H9 (cell line): ENCODE measurements at regions not wholly inside any gene's neighbourhood (a gene's known extent, or its start where the extent isn't known, plus 50 kb on each side); places are given as distances from the start of the nearest gene placed in this dataset.

Experiments used
- DNase-seq: peaks from one replicate; pipeline ENCODE4 v3.0.0-alpha.2; 2017
- H2AFZ ChIP-seq: one replicate; pipeline ENCODE4 v1.6.1; 2013; ENCODE audit warnings: mild to moderate bottlenecking, low read length, control low read depth, moderate library complexity
- H2AK5ac ChIP-seq: 2 replicates; pipeline ENCODE4 v1.6.1; 2013; ENCODE audit warnings: low read length, control low read depth, mixed read lengths; ENCODE audit not compliant: insufficient read length
- H2BK120ac ChIP-seq: one replicate; pipeline ENCODE4 v1.6.1; 2013; ENCODE audit warnings: low read depth, mild to moderate bottlenecking, low read length, control low read depth, inconsistent platforms; ENCODE audit not compliant: poor library complexity, severe bottlenecking
- H2BK12ac ChIP-seq: 2 replicates; pipeline ENCODE4 v1.6.1; 2013; ENCODE audit warnings: low read length, control low read depth, mixed read lengths, low read depth; ENCODE audit not compliant: insufficient read length
- H2BK15ac ChIP-seq: 2 replicates; pipeline ENCODE4 v1.6.1; 2013; ENCODE audit warnings: low read depth, low read length, control low read depth
- H2BK20ac ChIP-seq: one replicate; pipeline ENCODE4 v1.6.1; 2013; ENCODE audit warnings: low read depth, mild to moderate bottlenecking, low read length, control low read depth, inconsistent platforms; ENCODE audit not compliant: poor library complexity, severe bottlenecking
- H2BK5ac ChIP-seq: 2 replicates; pipeline ENCODE4 v1.6.1; 2013; ENCODE audit warnings: low read length, control low read depth, mixed read lengths; ENCODE audit not compliant: insufficient read length
- H3K14ac ChIP-seq: 2 replicates; pipeline ENCODE4 v1.6.1; 2013; ENCODE audit warnings: low read length, control low read depth; ENCODE audit not compliant: insufficient read depth
- H3K18ac ChIP-seq: 2 replicates; pipeline ENCODE4 v1.6.1; 2013; ENCODE audit warnings: low read depth, mild to moderate bottlenecking, mixed read lengths, low read length, control low read depth; ENCODE audit not compliant: insufficient read length
- H3K23ac ChIP-seq: 2 replicates; pipeline ENCODE4 v1.6.1; 2013; ENCODE audit warnings: low read length, control low read depth, mixed read lengths, low read depth; ENCODE audit not compliant: insufficient read length
- H3K23me2 ChIP-seq: 2 replicates; pipeline ENCODE4 v1.6.1; 2013; ENCODE audit warnings: low read depth, mild to moderate bottlenecking, mixed read lengths, low read length, control low read depth; ENCODE audit not compliant: insufficient read length, poor library complexity, severe bottlenecking
- H3K27ac ChIP-seq: 2 replicates; pipeline ENCODE4 v1.5.1; 2013; ENCODE audit warnings: low read length, control low read depth, mixed read lengths, low read depth; ENCODE audit not compliant: insufficient read length
- H3K27me3 ChIP-seq: 2 replicates; pipeline ENCODE4 v1.6.1; 2013; ENCODE audit warnings: low read length, control low read depth, inconsistent platforms; ENCODE audit not compliant: insufficient read depth
- H3K4ac ChIP-seq: 2 replicates; pipeline ENCODE4 v1.6.1; 2013; ENCODE audit warnings: low read depth, mild to moderate bottlenecking, control low read depth, inconsistent platforms, low read length, moderate library complexity
- H3K4me1 ChIP-seq: 2 replicates; pipeline ENCODE4 v1.6.1; 2013; ENCODE audit warnings: low read length, control low read depth, inconsistent platforms; ENCODE audit not compliant: insufficient read depth
- H3K4me2 ChIP-seq: 2 replicates; pipeline ENCODE4 v1.6.1; 2013; ENCODE audit warnings: low read length, control low read depth, mixed read lengths; ENCODE audit not compliant: insufficient read length, insufficient read depth
- H3K56ac ChIP-seq: 2 replicates; pipeline ENCODE4 v1.6.1; 2013; ENCODE audit warnings: low read depth, mild to moderate bottlenecking, mixed read lengths, low read length, control low read depth; ENCODE audit not compliant: insufficient read length
- H3K79me1 ChIP-seq: 2 replicates; pipeline ENCODE4 v1.6.1; 2013; ENCODE audit warnings: low read depth, mild to moderate bottlenecking, moderate library complexity, low read length, control low read depth, inconsistent platforms; ENCODE audit not compliant: insufficient read depth, poor library complexity, severe bottlenecking
- H3K79me2 ChIP-seq: 2 replicates; pipeline ENCODE4 v1.6.1; 2013; ENCODE audit warnings: low read length, control low read depth, inconsistent platforms; ENCODE audit not compliant: insufficient read depth
- H3K9ac ChIP-seq: 2 replicates; pipeline ENCODE4 v1.6.1; 2013; ENCODE audit warnings: low read length, control low read depth, mixed read lengths; ENCODE audit not compliant: insufficient read length; ENCODE audit errors: extremely low read depth
- H3K9me3 ChIP-seq: one replicate; pipeline ENCODE4 v1.6.1; 2013; ENCODE audit warnings: low read depth, low read length, inconsistent platforms; ENCODE audit not compliant: control insufficient read depth
- H3T11ph ChIP-seq: one replicate; pipeline ENCODE4 v1.6.1; 2013; ENCODE audit warnings: mild to moderate bottlenecking, low read length, control low read depth, inconsistent platforms
- H4K20me1 ChIP-seq: one replicate; pipeline ENCODE4 v1.6.1; 2013; ENCODE audit not compliant: control insufficient read depth, insufficient read length, insufficient read depth
- H4K5ac ChIP-seq: 2 replicates; pipeline ENCODE4 v1.6.1; 2013; ENCODE audit warnings: low read depth, mild to moderate bottlenecking, mixed read lengths, low read length, control low read depth; ENCODE audit not compliant: insufficient read length
- H4K8ac ChIP-seq: replicated peaks from 2 replicates; pipeline ENCODE4 v1.6.1; 2013; ENCODE audit warnings: low read length, control low read depth, mixed read lengths, low read depth; ENCODE audit not compliant: insufficient read length
- H4K91ac ChIP-seq: 2 replicates; pipeline ENCODE4 v1.6.1; 2013; ENCODE audit warnings: low read depth, mild to moderate bottlenecking, moderate library complexity, mixed read lengths, low read length, control low read depth; ENCODE audit not compliant: insufficient read length
- H3K27ac Mint-ChIP-seq, 3 experiments: 2 replicates in 2 of 3; 3 replicates in 1 of 3; pipeline ENCODE4 v1.8.0; 2020 to 2021; ENCODE audit warnings: mixed read lengths in 3 of 3, mild to moderate bottlenecking in 1 of 3, moderate library complexity in 1 of 3
- H3K27me3 Mint-ChIP-seq: 2 replicates; pipeline ENCODE4 v1.8.0; 2021; ENCODE audit warnings: low read depth, mild to moderate bottlenecking, moderate library complexity, mixed read lengths
- H3K36me3 Mint-ChIP-seq, 3 experiments: 2 replicates in 2 of 3; 3 replicates in 1 of 3; pipeline ENCODE4 v1.8.0; 2020 to 2021; ENCODE audit warnings: low read depth in 3 of 3, mixed read lengths in 3 of 3; ENCODE audit not compliant: insufficient read depth in 1 of 3
- H3K4me1 Mint-ChIP-seq, 2 experiments: 2 replicates each; pipeline ENCODE4 v1.8.0; 2020; ENCODE audit warnings: mixed read lengths in 2 of 2
- H3K4me3 Mint-ChIP-seq, 2 experiments: 2 replicates in 1 of 2; 3 replicates in 1 of 2; pipeline ENCODE4 v1.8.0; 2020 to 2021; ENCODE audit warnings: mild to moderate bottlenecking in 2 of 2, mixed read lengths in 2 of 2, moderate library complexity in 1 of 2
- H3K9me3 Mint-ChIP-seq, 2 experiments: 2 replicates in 1 of 2; 3 replicates in 1 of 2; pipeline ENCODE4 v1.8.0; 2020; ENCODE audit warnings: mild to moderate bottlenecking in 2 of 2, mixed read lengths in 2 of 2, moderate library complexity in 1 of 2
- WGBS: extraction: QIAGEN DNeasy Blood & Tissue Kit; methylation state at CpG from one replicate; pipeline ENCODE4 v1.1.7; 2013; ENCODE audit warnings: missing lambda C conversion rate, low lambda C conversion rate, mixed read lengths; ENCODE audit not compliant: insufficient read length; ENCODE audit errors: extremely low coverage; 5-methylcytosine and 5-hydroxymethylcytosine counted together
- TF ChIP-seq, protein P1 (sequence below): fragments of 200-600 bp; sonication (generic); conservative IDR thresholded peaks from 3 replicates; pipeline ENCODE4 v1.8.0; 2021; ENCODE audit warnings: antibody characterized with exemption, mild to moderate bottlenecking

DNA sequence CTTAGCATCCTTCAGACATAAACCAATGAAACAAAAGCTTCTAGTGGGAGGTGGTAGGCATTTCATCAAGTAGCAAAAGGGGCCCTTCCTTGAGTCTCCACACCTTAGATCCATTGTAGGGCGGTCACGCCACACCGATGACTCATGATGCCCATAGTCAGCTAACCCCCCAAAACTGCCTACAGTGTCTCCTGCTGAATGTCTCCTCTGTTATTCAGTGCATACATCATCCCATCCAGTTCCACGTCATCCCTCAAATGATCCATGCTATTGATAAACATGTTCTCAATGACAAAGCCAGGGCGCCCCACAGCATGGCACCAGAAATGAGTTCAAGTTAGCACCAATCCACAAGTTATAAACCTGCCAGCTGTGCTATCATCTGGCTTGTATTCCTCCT, 57.4 kb upstream of the ACKR3 start:
- H2BK12ac ChIP-seq, result no peak overlapping the region
- H3K9ac ChIP-seq, result no peak overlapping the region
- H3K56ac ChIP-seq, result no peak overlapping the region
- H2BK120ac ChIP-seq, result no peak overlapping the region
- WGBS, result no CpG with 5 or more reads among the region's 5 CpGs
- no peak overlapping the region for H2AFZ ChIP-seq
- H3K27ac ChIP-seq, result no peak overlapping the region
- H3K18ac ChIP-seq, result no peak overlapping the region
- H2BK5ac ChIP-seq, result no peak overlapping the region
- no peak overlapping the region for H4K91ac ChIP-seq
- 0 out of 2 replicates have a peak, but pooled peaks cover 3% of the 10 kb centered on the region for H3K4me1 ChIP-seq
- no peaks in the 10 kb centered on the region for H3K79me1 ChIP-seq
- no peak overlapping the region for H2BK15ac ChIP-seq
- H3K4ac ChIP-seq, result no peak overlapping the region
- H3K23ac ChIP-seq, result no peak overlapping the region
- no peak overlapping the region for H3T11ph ChIP-seq
- H3K27ac Mint-ChIP-seq, result no peak overlapping the region
- peaks cover 21% of the 10 kb centered on the region for H3K27me3 Mint-ChIP-seq
- H3K4me1 Mint-ChIP-seq, result peaks cover 11 to 15% of the 10 kb centered on the region in 2 experiments
- DNase-seq, result no peak
- no peaks in the 10 kb centered on the region for H3K36me3 Mint-ChIP-seq
- no peak overlapping the region for H3K4me3 Mint-ChIP-seq
- H3K9me3 Mint-ChIP-seq, result peaks cover 2% of the 10 kb centered on the region in 2 experiments; a peak in 2 of 5 replicates
- no peak overlapping the region for H4K5ac ChIP-seq
- TF ChIP-seq, protein P1, sequence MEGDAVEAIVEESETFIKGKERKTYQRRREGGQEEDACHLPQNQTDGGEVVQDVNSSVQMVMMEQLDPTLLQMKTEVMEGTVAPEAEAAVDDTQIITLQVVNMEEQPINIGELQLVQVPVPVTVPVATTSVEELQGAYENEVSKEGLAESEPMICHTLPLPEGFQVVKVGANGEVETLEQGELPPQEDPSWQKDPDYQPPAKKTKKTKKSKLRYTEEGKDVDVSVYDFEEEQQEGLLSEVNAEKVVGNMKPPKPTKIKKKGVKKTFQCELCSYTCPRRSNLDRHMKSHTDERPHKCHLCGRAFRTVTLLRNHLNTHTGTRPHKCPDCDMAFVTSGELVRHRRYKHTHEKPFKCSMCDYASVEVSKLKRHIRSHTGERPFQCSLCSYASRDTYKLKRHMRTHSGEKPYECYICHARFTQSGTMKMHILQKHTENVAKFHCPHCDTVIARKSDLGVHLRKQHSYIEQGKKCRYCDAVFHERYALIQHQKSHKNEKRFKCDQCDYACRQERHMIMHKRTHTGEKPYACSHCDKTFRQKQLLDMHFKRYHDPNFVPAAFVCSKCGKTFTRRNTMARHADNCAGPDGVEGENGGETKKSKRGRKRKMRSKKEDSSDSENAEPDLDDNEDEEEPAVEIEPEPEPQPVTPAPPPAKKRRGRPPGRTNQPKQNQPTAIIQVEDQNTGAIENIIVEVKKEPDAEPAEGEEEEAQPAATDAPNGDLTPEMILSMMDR, result no peak
- no peaks in the 10 kb centered on the region; the same call in 1 of the 2 replicates for H3K27me3 ChIP-seq
- H2BK20ac ChIP-seq, result no peak overlapping the region
- no peaks in the 10 kb centered on the region for H3K9me3 ChIP-seq
- no peaks in the 10 kb centered on the region for H3K23me2 ChIP-seq
- H4K8ac ChIP-seq, result no peak overlapping the region
- H3K14ac ChIP-seq, result no peak overlapping the region
- H3K4me2 ChIP-seq, result no peak overlapping the region
- H2AK5ac ChIP-seq, result no peak overlapping the region
- no peaks in the 10 kb centered on the region for H3K79me2 ChIP-seq
- no peaks in the 10 kb centered on the region for H4K20me1 ChIP-seq
